ENCODE measurements at regions not wholly inside any gene's neighbourhood (a gene's known extent, or its start where the extent isn't known, plus 50 kb on each side); places are given as distances from the start of the nearest gene placed in this dataset.

DNA sequence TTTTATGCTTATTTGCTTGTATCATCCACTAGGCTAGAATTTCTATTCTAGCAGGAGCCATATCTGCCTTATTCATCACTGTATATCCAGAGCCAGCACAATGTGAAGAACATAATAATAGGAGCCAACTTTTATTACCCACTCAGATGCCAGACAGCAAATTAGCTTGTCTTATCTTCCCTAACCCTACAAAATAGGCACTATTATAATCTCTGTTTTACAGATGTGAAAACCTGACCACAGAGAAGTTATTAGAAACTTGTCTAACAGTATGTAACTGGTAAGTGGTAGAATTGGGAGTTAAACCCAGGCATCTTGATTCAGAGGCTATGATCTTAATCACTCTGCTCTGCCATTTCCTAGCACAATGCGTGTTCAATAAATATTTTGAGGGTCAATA, 579.5 kb downstream of the CAAP1 start:
- no peak for DNase-seq (ENCODE audit: low spot score)

DNA sequence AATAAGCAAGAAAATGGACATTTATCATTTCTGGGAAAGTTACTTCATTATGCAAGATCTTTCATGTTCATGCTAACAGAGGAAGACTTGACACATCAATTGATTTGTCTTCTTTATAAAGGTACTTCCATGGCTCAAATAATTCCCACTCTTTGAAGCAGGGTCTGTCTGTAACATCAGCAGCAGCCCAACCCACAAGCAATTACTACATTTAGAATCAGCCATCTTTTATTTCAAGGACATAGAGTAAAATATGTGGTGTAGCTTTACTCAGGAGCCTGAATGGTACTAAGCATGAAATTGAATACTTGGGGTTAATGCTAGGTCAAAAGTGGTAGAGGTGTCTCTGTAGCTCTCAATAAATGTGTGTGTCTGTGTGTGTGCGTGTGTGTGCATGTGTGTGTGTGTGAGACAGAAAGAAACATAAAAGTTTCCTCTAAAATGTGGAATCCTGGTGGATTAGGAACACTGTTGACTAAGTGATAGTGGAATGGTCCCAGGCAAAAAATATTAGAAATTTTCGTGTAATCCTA, 581.1 kb downstream of the CAAP1 start:
- DNase-seq (ENCODE audit: low spot score): no peak

DNA sequence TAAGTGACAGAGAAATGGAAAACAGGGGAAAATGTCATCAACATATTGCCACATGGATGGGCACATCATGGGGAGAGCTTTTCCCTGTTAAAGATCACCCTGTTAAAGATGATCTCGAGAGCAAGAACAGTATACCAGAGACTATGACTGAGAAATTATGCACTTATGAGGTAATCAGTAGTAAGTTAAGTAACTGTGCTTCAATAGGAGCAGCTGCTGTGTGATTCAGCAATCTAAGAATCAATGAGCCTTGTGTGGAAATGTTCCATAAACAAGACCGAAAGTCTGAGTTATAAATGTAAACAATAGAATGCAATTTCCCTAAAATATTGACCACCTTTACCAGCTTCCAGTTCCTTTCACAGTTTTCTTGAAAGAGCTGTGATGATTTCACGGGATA, 582.3 kb downstream of the CAAP1 start:
- peak; percentile 19 for DNase-seq (ENCODE audit: low spot score)

DNA sequence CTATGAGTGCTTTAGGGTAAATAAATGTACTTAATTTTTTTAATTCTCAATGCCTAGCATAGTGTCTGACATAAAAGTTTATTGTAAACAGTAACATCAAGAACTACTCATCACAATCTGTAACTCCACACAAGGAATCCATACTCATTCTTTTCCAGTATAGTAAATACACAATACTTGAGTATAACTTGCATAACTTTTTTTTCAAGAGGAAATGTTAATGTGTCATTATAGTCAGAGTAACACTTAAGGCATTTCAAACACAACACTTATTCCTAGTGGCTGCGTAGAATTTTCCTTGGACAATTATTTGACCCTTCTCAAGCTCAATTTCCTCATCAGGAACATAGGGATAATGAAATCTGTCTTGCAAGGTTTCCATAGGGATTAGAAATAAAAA, 584.3 kb downstream of the CAAP1 start:
- no peak for DNase-seq (ENCODE audit: low spot score)

DNA sequence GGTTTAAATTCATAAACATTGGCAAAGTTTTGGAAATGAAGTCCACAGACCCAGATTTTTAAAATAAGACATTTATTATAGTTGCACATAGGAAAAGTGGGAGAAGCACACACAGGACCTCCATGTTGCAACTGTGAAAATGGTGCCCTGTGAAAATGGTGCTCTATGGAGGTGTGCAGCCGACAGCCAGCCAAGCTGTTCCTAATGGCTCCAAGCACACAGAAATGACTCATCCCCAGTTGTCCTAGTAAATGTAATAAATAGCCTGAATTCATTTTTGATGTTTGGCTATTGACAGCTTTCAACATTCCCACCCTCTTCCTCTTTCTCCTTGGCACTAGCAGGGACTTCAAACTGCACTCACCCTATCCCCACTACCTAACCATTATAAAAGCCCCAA, 590.9 kb downstream of the CAAP1 start:
- no peak for DNase-seq (ENCODE audit: low spot score)

DNA sequence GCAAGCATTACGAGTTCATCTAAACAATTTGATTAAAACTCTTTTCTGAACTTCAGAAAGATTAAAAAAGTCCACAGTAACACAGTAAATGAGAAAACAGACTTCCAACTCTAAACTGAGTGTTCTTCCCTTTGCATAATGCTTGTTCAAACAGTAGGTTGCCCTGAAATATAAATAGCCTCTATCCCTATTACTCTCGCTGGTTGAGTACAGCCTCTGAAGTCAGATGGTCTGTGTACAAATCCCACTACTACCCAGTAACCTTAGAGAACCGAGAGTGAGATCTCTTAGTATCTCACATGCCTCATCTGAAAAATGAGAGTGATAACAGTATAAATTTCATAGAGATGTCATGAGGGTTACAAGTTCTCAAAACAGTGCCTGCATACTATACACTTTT, 591.6 kb downstream of the CAAP1 start:
- DNase-seq (ENCODE audit: low spot score): no peak

DNA sequence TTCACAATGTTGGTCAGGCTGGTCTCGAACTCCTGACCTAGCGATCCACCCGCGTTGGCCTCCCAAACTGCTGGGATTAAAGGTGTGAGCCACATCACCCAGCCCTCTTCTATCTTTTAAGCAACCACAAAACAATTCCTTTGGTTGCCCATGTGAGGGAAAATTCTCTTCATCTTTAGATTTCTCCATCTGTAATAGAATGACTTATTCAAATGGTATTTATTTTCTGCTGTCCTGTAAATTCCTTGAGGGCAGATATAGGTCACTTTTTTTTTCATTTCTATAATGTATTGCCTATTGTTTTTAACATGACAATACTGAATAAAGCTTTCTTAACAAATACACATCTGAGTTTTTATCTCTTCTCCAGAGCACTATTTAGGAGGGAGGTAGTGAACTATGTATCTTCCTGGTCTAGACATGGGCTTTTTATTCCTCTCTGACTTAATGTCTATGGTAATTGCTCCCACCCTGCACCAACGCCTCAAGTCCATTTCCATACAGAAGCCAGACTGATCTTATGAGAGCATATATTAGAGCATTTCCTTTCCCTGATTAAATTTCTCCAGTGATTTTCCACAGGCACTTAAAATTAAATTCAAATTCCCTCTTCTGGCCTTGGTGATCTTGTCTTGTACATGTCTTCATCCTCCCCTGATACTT, 595.6 kb downstream of the CAAP1 start:
- no peak for DNase-seq (ENCODE audit: low spot score)

DNA sequence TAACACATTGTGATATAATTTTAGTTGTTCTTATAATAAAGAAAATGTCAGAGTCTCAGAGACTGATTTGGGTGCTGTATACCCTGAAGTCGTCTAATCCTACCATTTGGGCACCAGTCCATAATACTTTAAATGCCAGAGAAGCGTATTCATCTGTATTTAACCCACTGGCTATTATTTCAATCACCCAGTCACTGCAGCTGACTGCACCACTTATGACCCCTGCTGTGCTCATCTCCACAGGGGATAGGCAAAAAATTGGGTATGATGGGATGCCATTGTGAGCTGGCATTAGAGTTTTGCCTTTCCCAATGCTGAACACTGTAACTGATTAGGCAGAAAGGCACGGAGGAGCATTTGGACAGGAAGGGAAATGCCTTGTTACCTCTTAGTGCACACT, 599.7 kb downstream of the CAAP1 start:
- peak; percentile 18 for DNase-seq (ENCODE audit: low spot score)

DNA sequence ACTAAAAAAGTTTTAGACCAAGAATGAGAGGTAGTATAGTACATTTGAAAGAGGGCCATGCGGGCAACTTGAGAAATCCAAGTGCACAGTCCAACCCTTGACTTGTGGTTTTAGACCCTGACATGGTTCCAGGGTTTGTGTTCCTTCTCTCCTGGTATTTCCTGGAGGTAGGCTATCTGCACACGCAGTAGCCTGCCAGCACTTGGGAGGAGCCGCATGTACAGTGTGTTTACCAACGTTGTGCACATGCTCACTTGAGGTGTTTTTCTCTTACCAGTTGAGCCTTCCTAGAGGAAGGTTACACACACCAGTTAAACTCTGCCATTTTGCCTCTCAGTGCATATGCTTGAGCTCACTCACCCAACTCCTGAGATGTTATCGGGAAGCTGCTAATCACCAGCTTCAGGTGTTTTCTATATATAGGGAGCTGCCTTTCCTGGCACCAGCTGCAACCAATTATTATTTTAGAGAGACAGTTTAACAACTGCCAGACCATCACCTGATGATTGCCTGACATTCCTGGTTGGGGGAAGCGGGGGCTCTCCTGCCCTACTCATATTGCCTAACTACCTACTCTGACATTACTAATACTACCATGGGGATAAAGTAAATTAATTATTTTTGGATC, 593.4 kb upstream of the TUSC1 start:
- DNase-seq (ENCODE audit: low spot score): no peak

DNA sequence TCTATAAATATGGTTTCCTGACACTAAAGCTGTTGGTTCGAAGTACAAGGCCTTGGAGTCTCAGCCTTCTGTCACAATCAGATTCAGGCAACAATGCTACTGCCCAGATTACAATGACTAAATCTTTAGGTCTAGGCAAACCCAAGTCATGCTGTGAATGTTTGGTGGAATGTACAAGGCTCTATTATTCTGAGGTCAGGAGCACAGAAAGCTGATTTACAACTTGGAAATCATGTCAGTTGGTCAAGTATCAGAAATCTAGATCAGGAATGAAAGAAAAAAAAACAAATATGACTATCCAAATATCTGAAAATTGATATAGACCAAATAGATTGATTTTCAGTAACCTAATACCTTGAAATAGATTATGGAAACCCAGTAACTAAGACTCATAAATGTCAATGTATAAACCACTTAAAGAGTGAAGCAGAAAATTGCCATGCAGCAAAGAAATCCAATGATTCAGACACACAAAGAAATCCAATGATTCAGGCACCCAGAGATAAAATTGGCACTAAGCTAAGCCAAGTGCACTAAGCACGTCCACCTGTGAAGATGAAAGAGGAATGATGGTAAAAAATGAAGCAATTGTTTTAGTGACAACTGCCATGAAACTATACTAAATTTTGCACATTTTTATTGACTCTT, 588.0 kb upstream of the TUSC1 start:
- DNase-seq (ENCODE audit: low spot score): no peak

DNA sequence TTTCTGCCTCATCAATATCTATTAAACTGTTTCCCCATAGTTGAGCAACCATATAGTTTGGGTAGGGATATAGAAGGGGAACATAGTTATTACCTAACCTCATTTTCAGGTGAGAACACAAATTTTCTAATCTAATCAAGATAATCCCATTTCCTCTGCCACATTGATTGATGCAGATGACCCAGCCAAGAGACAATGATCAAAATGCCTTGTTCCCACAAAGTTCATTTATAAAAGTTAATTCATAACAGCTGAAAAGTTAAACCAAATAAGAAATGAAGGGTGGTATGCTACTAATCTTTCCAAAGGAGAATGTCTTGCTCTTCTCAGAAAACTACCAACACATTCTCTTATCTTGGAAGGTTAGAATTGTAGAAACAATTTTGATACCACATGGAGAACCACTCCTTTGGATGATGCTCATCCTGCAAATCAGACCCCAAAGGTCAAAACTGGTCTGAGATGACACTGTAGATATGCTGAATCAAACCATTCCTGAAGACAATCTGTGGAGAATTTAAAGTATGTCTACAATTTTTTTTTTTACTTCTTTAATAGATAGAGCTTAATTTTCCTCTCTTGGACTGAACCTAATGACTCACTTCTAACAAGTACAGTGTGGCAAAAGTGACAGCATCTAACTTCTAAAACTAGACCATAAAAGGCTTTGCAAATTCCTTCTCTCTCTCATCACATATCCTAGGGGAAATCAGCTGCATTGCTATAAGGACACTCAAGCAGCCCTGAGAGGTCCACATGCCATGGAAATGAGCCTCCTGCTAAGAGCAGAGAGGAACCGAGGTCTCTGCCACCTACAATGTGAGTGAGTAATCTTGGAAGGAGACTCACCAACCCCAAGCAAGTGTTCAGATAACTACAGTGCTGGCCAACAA, 586.7 kb upstream of the TUSC1 start:
- peak; percentile 6 for DNase-seq (ENCODE audit: low spot score)

DNA sequence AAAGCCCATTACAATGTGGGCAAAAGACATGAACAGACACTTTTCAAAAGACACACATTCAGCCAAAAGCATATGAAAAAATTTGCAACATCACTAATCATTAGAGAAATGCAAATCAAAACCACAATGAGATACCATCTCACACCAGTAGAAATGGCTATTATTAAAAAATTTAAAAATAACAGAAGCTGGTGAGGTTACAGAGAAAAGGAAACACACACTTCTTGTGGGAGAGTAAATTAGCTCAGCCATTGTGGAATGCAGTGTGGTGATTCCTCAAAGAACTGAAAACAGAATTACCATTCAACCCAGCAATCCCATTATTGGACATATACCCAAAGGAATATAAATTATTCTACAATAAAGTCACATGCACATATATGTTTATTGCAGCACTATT, 585.2 kb upstream of the TUSC1 start:
- DNase-seq (ENCODE audit: low spot score): no peak

DNA sequence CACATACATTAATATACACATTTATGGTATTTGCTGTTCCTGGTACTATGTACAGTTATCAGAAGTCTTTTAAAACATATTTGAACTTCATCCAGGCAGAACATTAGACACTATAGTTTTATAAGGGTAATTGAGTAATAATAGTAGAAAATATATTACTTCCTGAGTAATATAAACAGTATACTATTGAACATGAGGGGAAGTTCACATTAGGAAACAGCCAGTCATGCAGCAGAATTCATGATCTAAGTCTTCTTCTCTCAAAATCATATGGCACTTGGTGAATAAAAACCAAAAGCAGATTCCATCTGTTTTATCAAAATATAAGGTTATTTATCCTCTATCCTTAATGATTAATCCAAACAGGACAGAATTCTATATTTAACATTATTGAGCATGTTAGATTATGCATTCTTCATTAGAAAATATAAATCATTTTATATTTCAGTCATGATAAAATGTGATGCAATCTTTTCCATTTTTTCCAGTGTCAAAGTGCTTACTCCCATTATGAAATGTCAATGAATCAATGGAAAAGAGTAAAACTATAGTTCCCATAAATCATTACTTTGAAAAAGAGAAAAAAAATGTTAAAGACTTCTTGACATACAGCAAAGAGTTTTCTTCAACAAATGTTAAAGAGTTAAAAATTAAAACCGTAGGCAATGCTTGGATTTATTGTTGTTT, 584.3 kb upstream of the TUSC1 start:
- DNase-seq (ENCODE audit: low spot score): no peak

DNA sequence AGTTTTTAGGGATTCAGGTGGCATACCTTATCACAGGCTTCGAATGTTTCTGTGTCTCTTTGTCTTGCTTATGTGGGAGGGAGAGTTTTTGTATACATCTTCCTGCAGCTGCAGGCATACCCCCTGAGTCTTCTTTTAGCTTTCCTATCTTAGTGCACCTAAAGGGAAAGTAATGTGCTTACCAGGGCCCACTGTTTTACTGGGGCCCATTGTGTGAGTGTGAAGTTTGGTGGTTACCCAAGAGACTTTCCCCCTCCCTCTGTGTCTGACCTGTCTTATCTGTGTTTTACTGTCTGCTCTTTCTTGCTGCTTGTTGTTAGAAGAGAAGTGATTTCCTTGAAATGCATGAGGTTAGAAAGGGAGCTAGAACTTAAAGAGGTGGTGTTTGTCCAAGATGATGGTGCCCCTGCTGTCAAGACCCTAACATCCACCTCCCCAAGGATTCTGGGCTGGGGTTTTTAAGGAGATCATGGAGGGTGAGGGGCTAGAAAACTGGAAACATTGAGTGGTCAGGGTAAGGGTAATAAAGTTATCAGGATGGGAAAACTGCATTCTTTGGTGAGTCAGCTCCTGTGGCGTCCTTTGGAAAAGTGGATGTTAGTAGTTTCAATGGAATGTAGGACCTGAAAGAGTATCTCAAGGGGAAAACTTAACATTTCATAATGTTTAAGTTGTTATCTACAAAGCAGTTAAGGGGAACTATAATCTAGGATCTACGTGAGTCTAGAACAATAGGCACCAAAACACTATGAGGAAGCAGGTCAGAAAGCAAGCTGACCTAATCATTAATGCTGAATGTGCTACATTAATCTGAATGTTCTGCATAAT, 583.5 kb upstream of the TUSC1 start:
- peak; percentile 26 for DNase-seq (ENCODE audit: low spot score)

DNA sequence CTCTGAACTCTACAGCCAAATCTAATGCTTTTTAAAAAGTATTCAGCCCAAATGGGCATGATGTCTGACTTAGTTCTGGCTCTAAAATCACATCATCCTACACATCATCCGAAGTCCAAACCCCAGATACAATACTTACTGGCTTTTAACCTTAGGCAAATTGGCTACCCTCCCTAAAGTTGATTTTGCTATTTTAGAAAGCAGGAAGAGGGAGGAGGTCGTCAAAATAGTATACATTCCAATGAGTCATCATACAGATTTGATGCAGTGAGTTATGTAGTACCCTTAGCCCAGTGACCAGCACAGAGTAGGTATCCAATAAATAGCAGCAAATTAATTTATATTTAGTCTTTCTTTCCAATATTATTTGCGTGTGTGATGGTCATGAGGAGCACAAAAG, 582.0 kb upstream of the TUSC1 start:
- no peak for DNase-seq (ENCODE audit: low spot score)

DNA sequence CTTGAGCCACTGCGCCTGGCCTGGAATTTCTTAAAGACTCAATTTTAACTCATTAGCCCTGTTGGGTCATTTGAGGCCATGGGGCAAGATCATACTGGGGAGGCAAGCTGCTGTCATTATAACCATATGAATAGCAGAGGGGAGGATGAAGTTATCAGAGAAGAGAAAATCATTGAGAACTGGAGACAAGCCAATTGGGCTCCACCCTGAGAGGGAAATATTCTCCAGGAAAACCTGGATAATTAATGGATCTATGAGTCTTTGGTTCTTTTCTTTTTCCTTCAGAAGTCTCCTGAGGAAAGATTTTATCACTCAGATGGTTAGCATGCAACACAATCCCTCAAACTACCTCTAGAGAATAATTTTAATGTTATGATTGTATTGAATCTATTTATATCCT, 569.6 kb upstream of the TUSC1 start:
- no peak for DNase-seq (ENCODE audit: low spot score)

DNA sequence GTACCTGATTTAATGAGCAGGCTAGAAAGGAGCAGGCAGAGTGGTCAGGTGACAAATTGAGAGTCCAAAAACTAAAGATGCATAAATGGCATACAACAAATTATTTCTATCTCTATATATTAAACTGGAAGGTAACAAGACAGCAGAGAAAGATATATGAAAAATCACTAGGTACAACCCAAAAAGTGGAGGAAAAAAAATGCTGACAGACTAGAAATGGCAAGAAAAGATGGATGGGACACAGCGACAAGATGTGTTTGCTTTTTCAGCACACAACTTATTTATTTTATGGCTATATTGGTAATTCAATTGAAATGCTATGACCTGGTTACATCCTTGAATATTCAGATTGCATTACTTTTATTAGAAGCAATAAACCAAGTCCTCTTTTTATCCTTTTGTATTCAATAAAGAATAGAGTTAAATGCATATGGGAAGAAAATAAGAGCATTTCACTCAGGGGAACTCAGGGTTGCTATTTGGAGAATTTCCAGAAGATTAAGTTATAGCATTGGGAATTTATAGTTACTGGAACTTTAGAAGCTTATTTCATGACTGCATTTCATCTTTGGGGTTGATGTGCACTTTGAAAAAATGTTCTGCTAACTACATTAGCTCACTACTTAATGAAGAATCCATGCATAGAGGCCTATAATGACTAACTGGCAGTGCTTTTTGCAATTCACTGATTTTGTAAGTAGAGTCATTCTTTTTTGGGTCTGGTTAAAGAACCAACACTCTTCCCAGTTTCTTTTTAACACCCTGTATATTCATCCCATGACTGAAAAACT, 566.6 kb upstream of the TUSC1 start:
- no peak for DNase-seq (ENCODE audit: low spot score)

DNA sequence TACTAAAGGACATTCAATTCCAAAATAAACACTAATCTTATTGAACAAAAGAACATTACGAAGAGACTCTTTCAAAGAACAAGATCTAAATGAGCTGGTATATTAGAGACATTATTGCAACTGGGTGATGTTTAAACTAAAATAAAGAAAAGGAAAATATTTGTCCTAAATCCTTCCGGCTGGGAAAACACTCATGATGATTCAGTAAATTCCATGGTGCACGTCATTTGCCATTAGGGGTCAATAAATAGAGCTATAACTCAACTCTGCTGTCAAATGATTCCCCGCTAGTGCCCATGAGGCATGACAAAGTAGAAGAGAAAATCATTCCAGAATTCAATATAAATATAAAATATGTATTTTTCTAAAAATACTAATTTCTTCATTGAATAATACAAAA, 565.5 kb upstream of the TUSC1 start:
- DNase-seq (ENCODE audit: low spot score): no peak

DNA sequence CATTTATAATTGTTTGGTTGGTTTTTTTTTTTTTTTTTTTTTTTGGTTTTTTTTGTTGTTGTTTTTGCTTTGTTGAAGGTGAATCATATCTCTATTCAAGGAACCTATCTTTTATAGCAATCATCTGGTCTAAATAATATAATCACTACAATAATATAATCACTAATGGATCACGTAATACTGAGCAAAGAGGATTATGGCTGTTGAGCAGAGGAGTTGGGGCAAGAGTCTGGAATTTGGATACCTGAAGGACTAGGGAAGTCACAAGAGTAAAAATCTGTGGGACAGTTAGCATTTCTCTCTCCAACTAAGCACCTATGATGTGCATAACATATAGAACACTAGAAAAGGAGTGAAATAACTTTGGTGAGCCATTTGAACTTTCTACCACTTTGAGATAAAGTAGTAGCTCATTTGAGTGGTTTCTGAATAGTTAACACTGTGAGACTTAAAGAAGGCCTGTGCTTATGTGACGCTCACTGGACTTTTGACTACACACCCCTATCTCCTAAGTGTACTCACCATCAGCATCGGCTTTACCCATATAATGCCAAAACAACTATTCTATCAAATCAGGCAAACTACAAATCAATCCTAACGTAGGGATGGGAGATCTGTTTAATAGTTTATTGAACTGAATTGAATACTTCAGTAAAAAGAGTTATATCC, 564.9 kb upstream of the TUSC1 start:
- no peak for DNase-seq (ENCODE audit: low spot score)

DNA sequence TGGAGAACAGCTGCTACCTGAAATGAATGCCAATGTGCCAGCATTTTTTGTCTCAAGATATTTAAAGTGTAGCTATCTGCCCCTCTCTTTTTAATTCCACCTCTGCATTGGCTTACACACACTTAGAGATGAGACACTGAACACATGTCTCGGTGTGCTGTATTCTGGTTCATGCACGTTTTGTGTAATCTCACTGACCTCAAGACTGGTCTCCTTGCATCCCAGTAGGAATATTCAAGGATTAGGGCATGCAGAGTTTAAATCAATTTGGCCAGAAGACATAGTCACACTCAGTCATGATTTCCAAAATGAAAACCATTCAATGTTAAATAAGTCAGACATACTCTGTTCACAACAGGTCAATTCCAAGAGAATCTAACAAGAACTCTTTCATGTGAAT, 561.8 kb upstream of the TUSC1 start:
- DNase-seq (ENCODE audit: low spot score): no peak
